Lung (tissue), 11 donors: ENCODE measurements at regions not wholly inside any gene's neighbourhood (a gene's known extent, or its start where the extent isn't known, plus 50 kb on each side); places are given as distances from the start of the nearest gene placed in this dataset.

ENCODE experiments used
- ATAC-seq: fragments of 200-7000 bp; cut with Tn5 transposase; one replicate; pipeline ENCODE4 v1.9.1; 2020; ENCODE audit warnings: moderate number of reproducible peaks; ENCODE audit not compliant: insufficient read depth, low FRiP score
- DNase-seq, 3 donors: peaks; one replicate each; pipeline ENCODE4 v3.0.0-alpha.2; 2013 to 2017
- H3K27ac ChIP-seq, 2 donors: one replicate each; pipeline ENCODE4 v1.5.1; 2013; ENCODE audit warnings: mild to moderate bottlenecking in 2 of 2, moderate library complexity in 2 of 2, control low read depth in 1 of 2, inconsistent platforms in 1 of 2, low read depth in 1 of 2, low read length in 1 of 2
- H3K27me3 ChIP-seq, 3 donors: one replicate each; pipeline ENCODE4 v1.5.1; 2013; ENCODE audit warnings: low read length in 2 of 3; ENCODE audit not compliant: control insufficient read depth in 3 of 3, insufficient read depth in 3 of 3
- H3K36me3 ChIP-seq, 4 donors: one replicate each; pipeline ENCODE4 v1.5.1; 2013; ENCODE audit warnings: low read length in 4 of 4, mild to moderate bottlenecking in 1 of 4, moderate library complexity in 1 of 4; ENCODE audit not compliant: control insufficient read depth in 4 of 4, insufficient read depth in 4 of 4
- H3K4me1 ChIP-seq, 5 donors: one replicate each; pipeline ENCODE4 v1.5.1; 2013; ENCODE audit warnings: low read length in 5 of 5, mild to moderate bottlenecking in 2 of 5, moderate library complexity in 1 of 5; ENCODE audit not compliant: control insufficient read depth in 5 of 5, insufficient read depth in 5 of 5
- H3K4me3 ChIP-seq: one replicate; pipeline ENCODE4 v1.5.1; 2013; ENCODE audit warnings: mild to moderate bottlenecking, control low read depth, moderate library complexity
- H3K9ac ChIP-seq, 2 donors: one replicate each; pipeline ENCODE4 v1.5.1; 2013; ENCODE audit warnings: low read length in 2 of 2, control low read depth in 1 of 2; ENCODE audit not compliant: insufficient read depth in 1 of 2
- H3K9me3 ChIP-seq, 4 donors: one replicate each; pipeline ENCODE4 v1.5.1; 2013; ENCODE audit warnings: low read length in 3 of 4, mild to moderate bottlenecking in 1 of 4, moderate library complexity in 1 of 4; ENCODE audit not compliant: control insufficient read depth in 4 of 4, insufficient read depth in 3 of 4
- CTCF ChIP-seq: IDR thresholded peaks from 2 replicates; pipeline ENCODE4 v1.5.1; 2012; ENCODE audit warnings: mild to moderate bottlenecking; ENCODE audit errors: control extremely low read depth, extremely low read depth
- WGBS, 2 donors: extraction: QIAGEN DNeasy Blood & Tissue Kit; methylation state at CpG; one replicate each; pipeline ENCODE4 v1.1.7; 2013; 5-methylcytosine and 5-hydroxymethylcytosine counted together
- donor health status: control.
- donor health status: control.
- donor health status: Bipolar disorder and iron deficiency.
- donor health status: healthy.
- donor health status: DM: yes; HTN: yes; CAD: no.

DNA sequence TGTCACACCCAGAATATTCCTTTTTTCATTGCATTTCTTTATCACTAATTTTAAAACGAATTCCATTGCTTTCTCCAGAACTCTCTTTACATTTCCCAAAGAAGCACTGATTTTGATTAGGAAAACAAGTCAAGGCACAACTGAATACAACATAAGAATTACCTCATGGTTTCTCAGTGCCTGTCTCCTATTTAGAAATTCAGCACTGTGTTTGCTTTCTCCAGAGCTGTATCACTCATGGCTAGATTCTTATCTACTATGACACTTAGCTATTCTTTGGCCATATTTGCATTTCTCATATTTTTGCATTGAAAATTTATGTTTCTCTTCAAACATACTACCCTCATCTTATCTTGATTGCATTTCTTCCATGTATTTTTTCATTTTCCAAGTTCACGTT lies 1402.0 kb downstream of the MRPL39 start:
- no peaks in the 10 kb centered on the region for H3K36me3 ChIP-seq
- DNase-seq, result no peak
- H3K4me3 ChIP-seq, result no peak overlapping the region
- no peaks in the 10 kb centered on the region for H3K4me1 ChIP-seq
- no peak for ATAC-seq
- H3K27ac ChIP-seq, result no peak overlapping the region
- peaks cover 0 to 7% (median 1%) of the 10 kb centered on the region in 4 donors for H3K9me3 ChIP-seq
- no peaks in the 10 kb centered on the region for H3K27me3 ChIP-seq
- WGBS, 2 donors, result 48 to 69% methylated on average over 2 of the region's 2 CpGs
- no peak for TF ChIP-seq CTCF
- no peak overlapping the region for H3K9ac ChIP-seq

DNA sequence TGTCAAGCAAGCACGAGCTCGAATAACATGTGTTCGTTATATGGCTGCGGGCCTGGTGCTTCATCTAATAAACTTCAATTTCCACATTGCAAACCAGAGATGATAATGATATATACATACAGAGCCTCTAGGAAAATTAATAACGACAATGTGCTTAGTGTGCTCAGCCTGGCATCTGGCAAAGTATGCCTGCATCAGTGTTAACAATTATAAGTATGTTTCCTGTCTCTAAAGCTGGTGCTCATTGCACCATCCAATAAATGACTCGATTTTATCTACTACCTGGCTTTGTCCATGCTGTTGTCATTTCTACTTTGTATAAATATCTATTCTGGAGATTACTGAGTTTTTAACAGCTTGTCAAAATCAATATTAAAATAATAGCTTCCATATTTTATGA lies 1402.6 kb downstream of the MRPL39 start:
- Histone ChIP-seq H3K4me1 (no peaks in the 10 kb centered on the region), H3K4me3 (no peak overlapping the region), H3K27ac (no peak overlapping the region), H3K9me3 (peaks cover 0 to 7% (median 1%) of the 10 kb centered on the region in 4 donors), H3K9ac (no peak overlapping the region), H3K36me3 (no peaks in the 10 kb centered on the region), H3K27me3 (no peaks in the 10 kb centered on the region)
- DNase-seq (no peak), ATAC-seq (no peak)
- WGBS, 2 donors, result 86 to 88% methylated on average over 6 of the region's 6 CpGs
- no peak for TF ChIP-seq CTCF

- DNase-seq (no peak), ATAC-seq (no peak)
- Histone ChIP-seq H3K36me3 (no peaks in the 10 kb centered on the region), H3K4me3 (no peak overlapping the region), H3K9me3 (no peaks in the 10 kb centered on the region), H3K27me3 (no peaks in the 10 kb centered on the region), H3K27ac (no peak overlapping the region), H3K9ac (no peak overlapping the region), H3K4me1 (no peaks in the 10 kb centered on the region)
- no peak for TF ChIP-seq CTCF
- 91 to 95% methylated on average over 2 of the region's 2 CpGs for WGBS, 2 donors
Observed at GRCh38 chr21:24200052-24200451, 1407.2 kb downstream of the MRPL39 start.

- Histone ChIP-seq H3K27me3 (no peaks in the 10 kb centered on the region), H3K4me3 (no peak overlapping the region), H3K27ac (no peak overlapping the region), H3K9me3 (no peaks in the 10 kb centered on the region), H3K9ac (no peak overlapping the region), H3K4me1 (no peaks in the 10 kb centered on the region), H3K36me3 (no peaks in the 10 kb centered on the region)
- ATAC-seq, result no peak
- no peak for DNase-seq
- TF ChIP-seq CTCF, result no peak
Observed at GRCh38 chr21:24197923-24198322, 1409.4 kb downstream of the MRPL39 start.
